Neural cell (in vitro differentiated cells): ENCODE measurements at regions not wholly inside any gene's neighbourhood (a gene's known extent, or its start where the extent isn't known, plus 50 kb on each side); places are given as distances from the start of the nearest gene placed in this dataset.
"Not testable (repeated sequence)": the region's sequence is repeated elsewhere in the genome, so short reads cannot be mapped to it uniquely, and the experiment has no call there.

Experiments used
- H2AFZ ChIP-seq: fragments of 200-600, 300-800 bp; sonication (generic), shearing (Covaris generic); 2 replicates; pipeline ENCODE4 v1.6.0; 2014; ENCODE audit warnings: low read depth, mild to moderate bottlenecking, antibody characterized with exemption, low read length, moderate library complexity
- H3F3A ChIP-seq: fragments of 200-600 bp; shearing (Covaris generic); 2 replicates; pipeline ENCODE4 v1.6.1; 2016; ENCODE audit warnings: mild to moderate bottlenecking, moderate library complexity, mixed read lengths, antibody characterized with exemption, low read length; ENCODE audit not compliant: insufficient read depth, poor library complexity, severe bottlenecking
- H3K27ac ChIP-seq: fragments of 200-600, 300-800 bp; sonication (generic), shearing (Covaris generic); 2 replicates; pipeline ENCODE4 v1.5.1; 2014; ENCODE audit warnings: mild to moderate bottlenecking, low read length, moderate library complexity
- H3K27me3 ChIP-seq: fragments of 300-800, 200-600 bp; sonication (generic), shearing (Covaris generic); 2 replicates; pipeline ENCODE4 v1.6.0; 2014; ENCODE audit warnings: mild to moderate bottlenecking, low read depth, low read length, moderate library complexity; ENCODE audit not compliant: insufficient read depth
- H3K36me3 ChIP-seq: fragments of 300-800, 200-600 bp; sonication (generic), shearing (Covaris generic); 2 replicates; pipeline ENCODE4 v1.5.1; 2014; ENCODE audit warnings: mild to moderate bottlenecking, antibody characterized with exemption, low read length, moderate library complexity; ENCODE audit not compliant: insufficient read depth
- H3K4me2 ChIP-seq: fragments of 300-800, 200-600 bp; sonication (generic), shearing (Covaris generic); 2 replicates; pipeline ENCODE4 v1.6.0; 2014; ENCODE audit warnings: mild to moderate bottlenecking, low read length
- H3K4me3 ChIP-seq: fragments of 300-800, 200-600 bp; sonication (generic), shearing (Covaris generic); 2 replicates; pipeline ENCODE4 v1.5.1; 2014; ENCODE audit warnings: mild to moderate bottlenecking, low read length, moderate library complexity
- H3K79me2 ChIP-seq: fragments of 200-600 bp; shearing (Covaris generic); replicated peaks from 2 replicates; pipeline ENCODE4 v1.6.0; 2014; ENCODE audit warnings: mild to moderate bottlenecking, low read length, moderate library complexity; ENCODE audit not compliant: insufficient read depth
- H3K9ac ChIP-seq: fragments of 300-800, 200-600 bp; sonication (generic), shearing (Covaris generic); 2 replicates; pipeline ENCODE4 v1.6.1; 2016; ENCODE audit warnings: mild to moderate bottlenecking, low read length, mixed read lengths
- H3K9me2 ChIP-seq: fragments of 200-600 bp; shearing (Covaris generic); 2 replicates; pipeline ENCODE4 v1.6.1; 2016; ENCODE audit warnings: mild to moderate bottlenecking, low read length, mixed read lengths; ENCODE audit not compliant: insufficient read depth
- H3K9me3 ChIP-seq: fragments of 200-600, 300-800 bp; sonication (generic), shearing (Covaris generic); 2 replicates; pipeline ENCODE4 v1.6.1; 2016; ENCODE audit warnings: mild to moderate bottlenecking, mixed run types, low read length, moderate library complexity, mixed read lengths
- H4K20me1 ChIP-seq: fragments of 200-600 bp; shearing (Covaris generic); 2 replicates; pipeline ENCODE4 v1.6.1; 2016; ENCODE audit warnings: mild to moderate bottlenecking, mixed run types; ENCODE audit not compliant: insufficient read depth
- EP300 ChIP-seq: fragments of 450-650 bp; conservative IDR thresholded peaks from 2 replicates; pipeline ENCODE4 v1.6.1; 2014; ENCODE audit warnings: antibody characterized with exemption, mild to moderate bottlenecking, moderate library complexity; ENCODE audit not compliant: poor library complexity, severe bottlenecking
- EZH2 ChIP-seq: fragments of 200-600, 300-800 bp; shearing (Covaris generic), sonication (generic); IDR thresholded peaks from 2 replicates; pipeline ENCODE4 v1.6.1; 2014; ENCODE audit warnings: antibody characterized with exemption, low read length, borderline replicate concordance, mild to moderate bottlenecking; ENCODE audit not compliant: insufficient read depth, poor library complexity, severe bottlenecking
- MXI1 ChIP-seq: fragments of 450-650 bp; conservative IDR thresholded peaks from 2 replicates; pipeline ENCODE4 v1.6.1; 2014; ENCODE audit warnings: antibody characterized with exemption, mild to moderate bottlenecking; ENCODE audit not compliant: poor library complexity, severe bottlenecking
- POLR2AphosphoS5 ChIP-seq: IDR thresholded peaks from 2 replicates; pipeline ENCODE4 v1.6.1; 2012
- RAD21 ChIP-seq: fragments of 450-650 bp; conservative IDR thresholded peaks from 2 replicates; pipeline ENCODE4 v1.6.1; 2014; ENCODE audit warnings: antibody characterized with exemption, mild to moderate bottlenecking, moderate library complexity
- SMC3 ChIP-seq: fragments of 450-650 bp; conservative IDR thresholded peaks from 2 replicates; pipeline ENCODE4 v1.6.1; 2014; ENCODE audit warnings: antibody characterized with exemption, mild to moderate bottlenecking, moderate library complexity; ENCODE audit not compliant: poor library complexity
- TAF1 ChIP-seq: IDR thresholded peaks from 2 replicates; pipeline ENCODE4 v1.6.1; 2012; ENCODE audit warnings: low read depth
- TF ChIP-seq, protein P1 (sequence below): fragments of 450-650 bp; IDR thresholded peaks from 2 replicates; pipeline ENCODE4 v1.5.1; 2014; ENCODE audit warnings: antibody characterized with exemption, mild to moderate bottlenecking, moderate library complexity; ENCODE audit not compliant: poor library complexity, severe bottlenecking
- TF ChIP-seq, protein P2 (sequence below): IDR thresholded peaks from 2 replicates; pipeline ENCODE4 v1.6.1; 2012; ENCODE audit warnings: borderline replicate concordance

DNA sequence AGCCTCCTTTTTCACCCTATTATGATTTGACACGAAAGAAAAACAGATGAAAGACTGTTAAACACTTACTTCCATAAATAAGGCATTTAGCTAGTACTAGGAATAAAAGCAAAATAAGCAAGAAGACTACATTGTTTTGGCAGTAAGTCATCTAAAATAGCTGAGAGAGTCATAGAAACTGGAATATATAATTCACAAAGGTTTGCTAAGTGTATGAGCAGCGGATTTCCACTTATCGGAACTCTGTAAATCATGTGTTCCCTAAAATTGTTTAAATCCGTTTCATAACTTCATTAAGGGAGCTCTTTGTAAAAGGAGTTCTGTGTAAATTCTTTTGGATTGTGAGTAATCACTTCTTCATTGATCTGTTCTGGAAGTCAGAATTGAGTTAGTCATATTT lies 202.5 kb upstream of the CBLB start:
- no peak for TF ChIP-seq POLR2AphosphoS5
- TF ChIP-seq MXI1 = no peak
- no peak for TF ChIP-seq RAD21
- TF ChIP-seq, protein P1, sequence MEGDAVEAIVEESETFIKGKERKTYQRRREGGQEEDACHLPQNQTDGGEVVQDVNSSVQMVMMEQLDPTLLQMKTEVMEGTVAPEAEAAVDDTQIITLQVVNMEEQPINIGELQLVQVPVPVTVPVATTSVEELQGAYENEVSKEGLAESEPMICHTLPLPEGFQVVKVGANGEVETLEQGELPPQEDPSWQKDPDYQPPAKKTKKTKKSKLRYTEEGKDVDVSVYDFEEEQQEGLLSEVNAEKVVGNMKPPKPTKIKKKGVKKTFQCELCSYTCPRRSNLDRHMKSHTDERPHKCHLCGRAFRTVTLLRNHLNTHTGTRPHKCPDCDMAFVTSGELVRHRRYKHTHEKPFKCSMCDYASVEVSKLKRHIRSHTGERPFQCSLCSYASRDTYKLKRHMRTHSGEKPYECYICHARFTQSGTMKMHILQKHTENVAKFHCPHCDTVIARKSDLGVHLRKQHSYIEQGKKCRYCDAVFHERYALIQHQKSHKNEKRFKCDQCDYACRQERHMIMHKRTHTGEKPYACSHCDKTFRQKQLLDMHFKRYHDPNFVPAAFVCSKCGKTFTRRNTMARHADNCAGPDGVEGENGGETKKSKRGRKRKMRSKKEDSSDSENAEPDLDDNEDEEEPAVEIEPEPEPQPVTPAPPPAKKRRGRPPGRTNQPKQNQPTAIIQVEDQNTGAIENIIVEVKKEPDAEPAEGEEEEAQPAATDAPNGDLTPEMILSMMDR = no peak
- no peak for TF ChIP-seq EP300
- TF ChIP-seq EZH2 = no peak
- TF ChIP-seq SMC3 = no peak
- no peak for TF ChIP-seq TAF1
- TF ChIP-seq, protein P2, sequence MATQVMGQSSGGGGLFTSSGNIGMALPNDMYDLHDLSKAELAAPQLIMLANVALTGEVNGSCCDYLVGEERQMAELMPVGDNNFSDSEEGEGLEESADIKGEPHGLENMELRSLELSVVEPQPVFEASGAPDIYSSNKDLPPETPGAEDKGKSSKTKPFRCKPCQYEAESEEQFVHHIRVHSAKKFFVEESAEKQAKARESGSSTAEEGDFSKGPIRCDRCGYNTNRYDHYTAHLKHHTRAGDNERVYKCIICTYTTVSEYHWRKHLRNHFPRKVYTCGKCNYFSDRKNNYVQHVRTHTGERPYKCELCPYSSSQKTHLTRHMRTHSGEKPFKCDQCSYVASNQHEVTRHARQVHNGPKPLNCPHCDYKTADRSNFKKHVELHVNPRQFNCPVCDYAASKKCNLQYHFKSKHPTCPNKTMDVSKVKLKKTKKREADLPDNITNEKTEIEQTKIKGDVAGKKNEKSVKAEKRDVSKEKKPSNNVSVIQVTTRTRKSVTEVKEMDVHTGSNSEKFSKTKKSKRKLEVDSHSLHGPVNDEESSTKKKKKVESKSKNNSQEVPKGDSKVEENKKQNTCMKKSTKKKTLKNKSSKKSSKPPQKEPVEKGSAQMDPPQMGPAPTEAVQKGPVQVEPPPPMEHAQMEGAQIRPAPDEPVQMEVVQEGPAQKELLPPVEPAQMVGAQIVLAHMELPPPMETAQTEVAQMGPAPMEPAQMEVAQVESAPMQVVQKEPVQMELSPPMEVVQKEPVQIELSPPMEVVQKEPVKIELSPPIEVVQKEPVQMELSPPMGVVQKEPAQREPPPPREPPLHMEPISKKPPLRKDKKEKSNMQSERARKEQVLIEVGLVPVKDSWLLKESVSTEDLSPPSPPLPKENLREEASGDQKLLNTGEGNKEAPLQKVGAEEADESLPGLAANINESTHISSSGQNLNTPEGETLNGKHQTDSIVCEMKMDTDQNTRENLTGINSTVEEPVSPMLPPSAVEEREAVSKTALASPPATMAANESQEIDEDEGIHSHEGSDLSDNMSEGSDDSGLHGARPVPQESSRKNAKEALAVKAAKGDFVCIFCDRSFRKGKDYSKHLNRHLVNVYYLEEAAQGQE = no peak
- H4K20me1 ChIP-seq = no peaks in the 10 kb centered on the region
- no peaks in the 10 kb centered on the region for H3F3A ChIP-seq

DNA sequence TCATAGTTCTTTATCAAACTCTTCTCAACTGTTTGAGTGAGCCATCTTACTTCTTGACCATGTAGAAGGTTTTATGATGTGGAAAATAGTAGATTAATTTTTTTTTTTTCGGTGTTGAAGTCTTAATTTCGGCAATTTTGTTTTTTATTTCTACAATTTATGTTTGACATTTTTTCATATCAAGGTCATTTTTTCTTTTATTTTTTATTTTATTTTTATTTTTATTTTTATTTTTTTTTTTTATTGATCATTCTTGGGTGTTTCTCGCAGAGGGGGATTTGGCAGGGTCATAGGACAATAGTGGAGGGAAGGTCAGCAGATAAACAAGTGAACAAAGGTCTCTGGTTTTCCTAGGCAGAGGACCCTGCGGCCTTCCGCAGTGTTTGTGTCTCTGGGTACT lies 203.8 kb upstream of the CBLB start:
- H3K9me3 ChIP-seq, H3K27ac ChIP-seq, H4K20me1 ChIP-seq: not testable (repeated sequence)

More for the DNA sequence above, 202.5 kb upstream of the CBLB start:
- Histone ChIP-seq H3K4me2 (no peak overlapping the region), H3K9ac (no peak overlapping the region), H3K27me3 (no peaks in the 10 kb centered on the region), H2AFZ (no peak overlapping the region), H3K9me2 (no peaks in the 10 kb centered on the region), H3K4me3 (no peak overlapping the region), H3K9me3 (no peaks in the 10 kb centered on the region), H3K27ac (no peak overlapping the region), H3K36me3 (no peaks in the 10 kb centered on the region), H3K79me2 (no peaks in the 10 kb centered on the region)

DNA sequence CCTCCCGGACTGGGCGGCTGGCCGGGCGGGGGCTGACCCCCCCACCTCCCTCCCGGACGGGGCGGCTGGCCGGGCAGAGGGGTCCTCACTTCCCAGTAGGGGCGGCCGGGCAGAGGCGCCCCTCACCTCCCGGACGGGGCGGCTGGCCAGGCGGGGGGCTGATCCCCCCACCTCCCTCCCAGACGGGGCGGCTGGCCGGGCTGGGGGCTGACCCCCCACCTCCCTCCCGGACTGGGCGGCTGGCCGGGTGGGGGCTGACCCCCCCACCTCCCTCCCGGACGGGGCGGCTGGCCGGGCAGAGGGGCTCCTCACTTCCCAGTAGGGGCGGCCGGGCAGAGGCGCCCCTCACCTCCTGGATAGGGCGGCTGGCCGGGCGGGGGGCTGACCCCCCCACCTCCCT lies 205.0 kb upstream of the CBLB start:
- not testable (repeated sequence) for H2AFZ ChIP-seq, H3K27me3 ChIP-seq, H3K9me3 ChIP-seq, H3K9ac ChIP-seq, H3K9me2 ChIP-seq, H3K79me2 ChIP-seq, H3K4me3 ChIP-seq, H3K4me2 ChIP-seq, H3K27ac ChIP-seq, H4K20me1 ChIP-seq, H3F3A ChIP-seq, H3K36me3 ChIP-seq

More for the DNA sequence above, 203.8 kb upstream of the CBLB start:
- not testable (repeated sequence) for H3K9ac ChIP-seq, H2AFZ ChIP-seq, H3F3A ChIP-seq, H3K79me2 ChIP-seq, H3K9me2 ChIP-seq, H3K4me2 ChIP-seq, H3K4me3 ChIP-seq, H3K36me3 ChIP-seq, H3K27me3 ChIP-seq

DNA sequence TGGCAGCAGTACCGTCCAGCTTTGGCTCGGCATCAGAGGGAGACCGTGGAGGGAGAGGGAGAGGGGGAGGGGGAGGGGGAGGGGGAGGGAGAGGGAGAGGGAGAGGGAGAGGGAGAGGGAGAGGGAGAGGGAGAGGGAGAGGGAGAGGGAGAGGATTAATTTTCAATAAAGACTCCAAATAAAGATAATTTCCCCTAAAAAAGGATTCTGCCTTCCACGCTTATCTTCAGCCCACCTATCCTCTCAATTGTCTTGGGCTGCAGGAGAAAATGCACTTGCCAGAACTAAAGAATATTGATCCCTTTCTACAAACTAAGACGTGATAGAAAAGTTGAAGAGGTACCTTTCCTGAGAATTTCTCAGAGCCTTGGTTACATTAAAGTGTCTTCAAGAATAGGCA lies 206.9 kb upstream of the CBLB start:
- not testable (repeated sequence) for H2AFZ ChIP-seq, H4K20me1 ChIP-seq, H3K9me2 ChIP-seq, H3K27me3 ChIP-seq, H3K9ac ChIP-seq, H3K4me3 ChIP-seq, H3K4me2 ChIP-seq, H3F3A ChIP-seq, H3K27ac ChIP-seq, H3K79me2 ChIP-seq, H3K9me3 ChIP-seq, H3K36me3 ChIP-seq
